NCI-H1694 (cell line): ENCODE measurements at regions not wholly inside any gene's neighbourhood (a gene's known extent, or its start where the extent isn't known, plus 50 kb on each side); places are given as distances from the start of the nearest gene placed in this dataset.
A peak's percentile ranks its signal among the peaks of the same experiment; 100 is the strongest.

Experiments
- DNase-seq: peaks from one replicate; lab custom pipeline; 2025; lab: John Stamatoyannopoulos, UW

DNA sequence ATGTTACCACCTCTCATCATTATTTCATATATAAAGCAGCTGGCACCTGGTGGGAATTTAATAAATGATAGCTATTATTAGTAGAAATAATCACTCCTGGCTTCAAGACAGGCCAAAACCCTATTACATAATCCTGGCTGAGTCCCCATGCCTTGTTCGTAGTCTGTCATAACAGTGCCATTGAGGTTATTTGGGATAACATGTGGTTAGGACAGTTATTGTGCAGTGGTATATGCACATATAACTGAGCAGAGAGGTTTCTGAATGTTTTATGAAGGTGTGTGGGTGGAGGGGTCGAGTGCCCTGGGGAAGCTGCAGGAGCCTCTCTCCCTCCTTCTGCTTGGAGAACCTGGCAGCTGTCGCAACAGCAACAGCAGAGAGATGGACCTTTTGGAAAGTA lies 162.4 kb upstream of the NABP1 start:
- DNase-seq, result no peak

DNA sequence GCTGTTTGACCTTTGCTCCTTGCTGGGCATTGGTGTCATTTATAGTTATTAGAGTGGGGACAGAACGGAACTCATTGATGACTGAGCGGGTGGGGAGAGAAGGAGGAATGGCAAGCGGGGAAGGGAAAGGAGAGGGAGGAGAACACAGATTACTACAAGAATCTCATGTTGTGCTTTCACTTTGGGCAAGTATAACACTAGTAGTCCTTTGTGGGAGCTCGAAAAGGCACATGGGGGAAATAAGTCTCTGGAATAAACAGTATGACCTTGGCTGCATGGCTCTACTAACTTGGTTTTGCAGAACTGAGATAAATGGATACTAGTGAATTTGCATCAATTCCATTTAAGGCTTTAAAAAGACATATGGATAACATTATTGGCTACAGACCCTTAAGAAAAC lies 161.7 kb upstream of the NABP1 start:
- no peak for DNase-seq

DNA sequence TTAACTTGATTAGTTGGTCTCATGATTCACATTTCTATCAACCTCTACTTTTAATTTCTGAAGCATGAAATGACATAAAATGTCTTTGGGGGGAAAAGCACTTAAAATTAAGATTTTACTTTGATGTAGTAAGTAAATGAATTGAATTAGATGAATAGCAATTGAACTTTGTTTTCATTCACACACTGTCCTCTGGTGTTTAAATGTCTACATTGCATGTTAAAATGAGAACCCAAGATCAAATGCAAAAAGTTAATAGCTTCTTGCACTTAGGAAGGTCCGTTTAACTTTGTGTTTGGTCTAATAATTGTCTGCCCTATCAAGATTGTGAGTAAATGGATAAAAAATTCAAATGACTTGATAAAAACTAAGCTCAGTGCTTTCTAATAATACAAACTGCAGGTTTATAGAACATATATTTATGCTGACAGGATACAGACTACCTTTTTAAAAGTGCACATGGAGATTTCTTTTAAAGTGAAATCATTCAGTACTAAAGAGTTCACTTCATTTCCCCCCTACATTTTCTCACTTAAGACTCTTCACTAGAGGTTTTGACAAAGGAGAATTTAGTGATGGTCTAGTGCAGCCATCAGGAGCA lies 156.2 kb upstream of the NABP1 start:
- peak; percentile 10 for DNase-seq

DNA sequence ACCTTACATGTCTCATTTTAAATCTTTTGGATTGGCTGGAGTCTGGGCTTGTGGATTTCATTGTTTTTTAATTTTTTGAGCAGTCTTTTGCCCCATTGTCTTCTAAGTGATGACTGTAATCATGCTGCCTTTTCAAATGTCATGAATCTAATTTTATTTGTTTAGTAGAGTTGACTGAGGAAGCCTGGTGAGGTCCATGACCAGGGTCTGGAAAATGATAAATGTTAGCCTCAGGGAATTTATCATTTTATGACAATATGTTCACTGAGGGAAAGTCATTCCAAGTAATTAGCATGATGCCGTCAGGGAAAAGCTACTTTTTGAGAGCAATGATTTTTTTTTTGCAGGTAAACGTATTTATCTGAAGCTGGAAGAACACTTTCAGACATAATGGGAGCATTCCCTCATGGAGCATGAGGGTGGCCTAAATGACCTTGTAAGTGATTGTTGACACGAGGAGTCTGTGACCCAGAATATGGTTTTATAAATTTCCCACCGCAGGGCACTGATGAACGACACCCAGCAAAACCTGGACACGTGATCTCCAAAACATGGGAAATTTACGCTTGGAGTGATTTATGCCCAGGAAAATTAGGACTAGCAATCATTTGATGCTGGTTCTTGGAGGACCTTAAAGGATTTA lies 155.3 kb upstream of the NABP1 start:
- DNase-seq, result no peak

DNA sequence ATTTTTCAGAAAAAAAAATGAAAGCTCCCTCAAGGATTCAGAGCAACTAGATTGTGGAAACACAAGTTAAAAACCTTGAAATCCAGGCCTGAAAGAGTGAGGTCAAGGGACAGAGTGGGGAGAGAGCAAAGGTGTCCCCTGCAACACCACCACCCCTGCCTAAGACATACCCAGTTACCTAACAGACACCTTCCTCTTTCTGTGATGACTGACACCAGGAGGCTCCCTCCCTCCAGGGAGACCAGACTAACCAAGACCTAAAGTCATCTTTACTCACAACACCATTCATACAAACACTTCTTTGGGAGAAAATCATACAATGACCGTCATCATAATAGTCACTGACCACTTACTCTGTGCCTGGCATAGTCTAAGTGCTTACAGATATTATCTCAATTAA lies 151.8 kb upstream of the NABP1 start:
- DNase-seq, result no peak

DNA sequence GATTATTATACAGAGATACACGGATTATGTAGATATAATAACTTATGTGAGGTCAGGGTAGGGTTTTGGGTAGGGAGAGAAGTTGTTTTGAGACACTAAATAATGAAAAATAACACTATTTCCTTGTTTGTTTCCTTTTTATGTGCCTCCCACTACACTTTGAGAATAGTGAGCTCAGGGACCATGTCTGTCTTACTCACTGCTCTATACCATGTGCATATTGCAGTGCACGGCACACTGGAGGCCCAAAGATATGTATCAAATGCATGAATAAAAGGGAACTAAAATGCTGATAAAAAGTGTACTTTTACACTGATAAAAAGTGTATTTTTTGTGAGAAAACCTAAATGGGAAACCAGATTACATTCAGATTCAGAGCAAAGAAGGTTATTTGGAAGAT lies 151.4 kb upstream of the NABP1 start:
- no peak for DNase-seq

DNA sequence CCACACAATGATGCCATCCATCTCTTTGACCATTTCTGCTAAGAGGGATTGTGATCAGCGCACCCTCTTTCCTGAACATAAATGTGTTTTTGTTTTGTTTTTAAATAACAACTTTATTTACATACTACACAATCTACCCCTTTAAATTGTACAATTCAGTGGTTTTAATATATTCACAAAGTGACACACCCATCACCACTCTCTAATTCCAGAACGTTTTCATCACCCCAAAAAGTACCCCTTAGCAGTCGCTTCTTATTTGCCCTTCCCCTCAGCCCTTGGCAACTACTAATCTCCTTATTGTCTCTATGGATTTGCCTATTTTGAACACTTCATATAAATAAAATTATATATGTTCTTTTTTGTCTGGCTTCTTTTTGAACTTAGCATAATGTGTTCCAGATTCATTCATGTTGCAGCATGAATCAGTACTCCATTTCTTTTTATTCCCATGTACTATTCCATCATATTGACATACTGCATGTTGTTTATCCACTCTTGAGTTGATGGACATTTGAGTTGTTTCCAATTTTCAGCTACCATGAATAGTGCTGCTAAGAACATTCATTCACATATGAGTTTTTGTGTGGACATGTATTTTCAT lies 150.9 kb upstream of the NABP1 start:
- DNase-seq, result no peak

DNA sequence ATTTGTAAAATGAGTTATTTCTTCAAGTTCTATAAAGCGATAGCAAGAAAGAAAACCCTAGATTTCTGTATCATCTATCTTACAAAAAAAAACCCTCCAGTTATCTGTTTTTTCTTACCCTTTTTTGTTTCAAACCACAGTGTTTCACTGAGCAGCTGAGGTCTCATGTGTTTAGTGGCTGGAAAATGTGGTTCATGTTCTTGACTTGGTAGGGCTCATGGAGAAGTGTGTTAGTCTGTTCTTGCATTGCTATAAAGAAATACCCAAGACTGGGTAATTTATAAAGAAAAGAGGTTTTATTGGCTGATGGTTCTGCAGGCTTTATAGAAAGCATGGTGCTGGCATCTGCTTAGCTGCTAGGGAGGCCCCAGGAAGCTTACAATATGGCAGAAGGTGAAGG lies 147.3 kb upstream of the NABP1 start:
- DNase-seq, result no peak

DNA sequence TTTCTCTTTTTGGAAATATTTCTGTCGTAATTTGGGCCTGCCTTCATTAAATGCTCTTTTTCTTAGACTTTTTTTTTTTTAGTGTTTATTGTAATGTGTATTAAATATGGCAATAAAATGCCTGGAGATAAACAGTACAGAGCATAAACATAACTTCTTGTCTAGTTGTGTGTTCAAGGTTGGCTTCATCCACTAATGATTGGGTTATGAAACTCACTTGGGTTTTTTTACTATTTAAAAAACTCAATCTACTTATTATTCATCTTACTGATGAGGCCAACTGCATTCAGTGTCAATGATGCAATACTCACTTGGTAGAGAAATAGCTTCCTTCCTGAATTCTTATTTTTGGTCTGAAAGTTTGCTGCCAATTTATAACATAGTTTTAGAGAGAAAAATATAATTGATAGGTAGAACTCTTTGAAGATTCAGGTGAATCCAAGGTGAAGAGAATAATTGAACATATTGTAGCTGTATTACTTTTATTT lies 144.2 kb upstream of the NABP1 start:
- DNase-seq, result no peak

DNA sequence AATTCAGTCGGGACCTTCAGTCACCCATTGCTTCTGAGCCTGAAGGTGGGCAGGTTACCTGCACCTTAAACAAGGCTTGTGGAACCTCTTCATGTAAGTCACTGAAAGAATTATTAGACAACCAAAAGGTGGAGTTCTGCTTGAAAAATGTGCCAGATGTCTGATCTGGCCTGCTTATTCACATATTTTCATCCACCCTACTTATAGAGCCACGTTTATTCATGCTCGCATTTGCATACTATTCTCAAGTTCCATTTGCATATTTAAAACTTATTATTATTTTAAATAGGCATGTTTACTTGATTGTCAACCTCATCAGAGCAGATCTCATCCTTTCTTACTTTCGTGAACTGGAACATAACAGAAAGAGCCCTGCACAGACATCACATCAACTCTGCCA lies 140.0 kb upstream of the NABP1 start:
- no peak for DNase-seq

DNA sequence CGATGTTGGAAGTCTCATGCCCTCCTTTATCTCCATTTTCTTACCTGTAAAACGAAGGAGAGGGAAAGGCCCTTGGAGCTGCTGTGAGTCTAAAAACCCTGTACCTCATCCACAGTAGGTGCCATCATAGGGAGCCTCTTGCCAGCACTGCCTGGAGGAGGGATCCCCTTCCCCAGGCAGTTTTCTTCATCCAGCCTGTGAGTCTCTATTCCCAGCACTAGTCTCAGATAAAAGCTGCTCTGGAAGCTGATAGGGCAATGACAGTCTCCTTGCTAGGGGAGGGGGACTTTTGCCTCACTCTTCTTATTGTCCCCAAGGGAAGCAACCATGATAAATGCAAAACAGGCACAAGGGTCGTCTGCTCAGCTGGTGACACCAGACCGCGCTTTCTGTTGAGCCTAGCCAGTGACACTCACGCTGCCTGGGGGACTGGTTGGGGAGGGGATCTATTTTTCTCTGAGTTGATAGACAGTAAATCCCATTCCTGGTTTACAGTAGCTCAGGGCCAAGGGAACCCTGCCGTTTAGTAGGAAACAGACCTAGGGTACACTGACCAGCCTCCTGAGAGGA lies 139.5 kb upstream of the NABP1 start:
- no peak for DNase-seq

DNA sequence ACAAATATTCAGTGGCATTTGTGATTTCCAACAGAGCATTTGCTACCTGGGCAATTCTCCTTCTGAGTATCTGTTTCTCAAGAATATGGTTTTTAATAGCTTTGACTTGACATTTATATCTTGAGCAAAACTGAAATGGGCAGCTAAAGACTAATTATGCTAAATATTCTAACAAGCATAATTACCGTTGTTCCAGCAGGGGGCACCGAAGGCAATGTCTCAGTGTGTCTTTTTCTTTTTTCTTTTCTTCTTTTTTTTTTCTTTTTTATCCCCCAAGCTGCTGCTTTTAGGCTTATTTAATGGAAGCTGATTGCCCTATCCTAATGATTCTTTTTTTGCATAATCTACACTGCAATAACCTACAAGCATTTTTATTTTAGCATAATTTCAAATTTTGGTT lies 138.9 kb upstream of the NABP1 start:
- DNase-seq, result peak; percentile 46

DNA sequence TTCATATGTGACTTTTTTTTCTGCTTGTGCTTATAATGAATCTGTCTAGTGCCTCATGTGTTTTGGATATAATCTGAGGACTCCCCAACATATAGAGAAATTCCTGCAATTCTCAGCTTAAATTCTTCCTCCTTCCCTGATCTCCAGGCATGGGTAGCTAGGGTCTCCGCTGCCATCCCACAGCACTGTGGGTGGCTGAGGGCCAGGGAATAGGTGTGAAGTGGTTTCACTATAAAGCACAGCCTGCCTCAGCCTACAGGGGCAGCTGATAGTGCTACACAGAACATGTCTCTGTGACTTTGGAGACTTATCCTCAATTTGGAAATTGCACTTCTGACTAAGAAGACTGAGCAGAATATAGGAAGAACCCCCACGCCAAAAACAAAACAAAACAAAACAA lies 137.3 kb upstream of the NABP1 start:
- DNase-seq, result no peak

DNA sequence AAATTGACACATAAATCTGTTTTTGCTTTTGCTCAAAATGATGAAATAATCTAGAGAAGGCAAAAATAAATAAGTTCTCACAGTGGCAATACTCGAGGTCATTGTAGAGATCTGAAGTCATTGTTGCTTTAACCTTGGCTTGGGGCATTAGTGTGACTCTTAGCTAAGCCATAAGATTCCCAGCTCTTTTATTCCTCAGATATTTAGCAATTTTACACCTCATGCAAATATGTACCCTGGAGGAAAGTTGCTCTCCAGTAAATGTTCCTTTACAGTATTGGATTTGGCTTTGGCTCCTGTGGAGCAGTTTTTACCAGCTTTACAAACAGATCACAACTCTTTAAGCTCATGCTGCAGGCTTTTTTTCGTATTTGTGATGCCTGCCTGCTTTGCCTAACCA lies 134.2 kb upstream of the NABP1 start:
- DNase-seq, result no peak

DNA sequence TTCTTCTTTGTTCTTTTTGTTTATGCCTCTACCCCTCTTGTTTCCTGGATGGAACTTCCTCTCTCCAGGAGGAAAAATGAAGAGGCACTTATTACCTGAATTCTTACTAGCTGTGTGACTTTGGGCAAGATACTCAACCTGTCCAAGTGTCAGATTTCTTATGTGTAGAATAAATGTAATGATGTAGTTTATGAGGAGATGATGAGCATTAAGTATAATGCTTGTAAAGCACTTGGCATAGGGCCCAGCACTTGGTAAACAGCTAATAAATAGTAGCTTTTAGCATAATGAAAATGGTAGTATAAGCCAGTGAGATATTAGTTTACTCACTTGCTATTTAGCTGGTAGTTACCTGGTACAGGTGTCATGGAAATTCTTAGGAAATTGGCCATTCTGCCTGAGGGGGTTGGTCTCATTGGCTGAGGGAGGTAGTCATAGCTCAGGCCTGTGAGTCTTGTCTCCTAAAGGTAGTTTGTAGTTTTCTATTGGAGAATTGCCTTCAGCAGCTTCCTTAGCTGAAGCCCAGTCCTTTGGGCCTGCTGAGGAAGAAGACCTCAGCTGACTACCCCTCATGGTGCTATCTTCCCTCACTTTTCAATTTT lies 133.4 kb upstream of the NABP1 start:
- no peak for DNase-seq

DNA sequence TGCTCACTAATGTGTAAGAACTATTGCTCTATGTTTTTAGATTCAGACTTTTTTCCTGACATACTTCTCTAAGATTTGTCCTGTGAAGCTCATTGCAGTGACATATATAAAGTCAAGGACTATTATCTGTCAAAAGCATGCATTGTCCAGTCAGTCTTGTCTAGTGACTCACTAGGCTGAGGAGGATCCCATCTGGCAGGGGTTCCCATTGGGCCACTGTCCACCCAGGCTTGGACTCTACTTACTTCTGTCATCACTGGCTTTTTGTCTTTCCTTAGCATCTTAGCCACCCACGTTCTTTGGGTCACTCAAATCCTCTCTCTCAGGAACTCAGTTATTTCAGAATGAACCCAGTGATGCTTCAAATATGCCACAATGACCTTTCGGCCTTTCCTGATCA lies 132.6 kb upstream of the NABP1 start:
- no peak for DNase-seq

DNA sequence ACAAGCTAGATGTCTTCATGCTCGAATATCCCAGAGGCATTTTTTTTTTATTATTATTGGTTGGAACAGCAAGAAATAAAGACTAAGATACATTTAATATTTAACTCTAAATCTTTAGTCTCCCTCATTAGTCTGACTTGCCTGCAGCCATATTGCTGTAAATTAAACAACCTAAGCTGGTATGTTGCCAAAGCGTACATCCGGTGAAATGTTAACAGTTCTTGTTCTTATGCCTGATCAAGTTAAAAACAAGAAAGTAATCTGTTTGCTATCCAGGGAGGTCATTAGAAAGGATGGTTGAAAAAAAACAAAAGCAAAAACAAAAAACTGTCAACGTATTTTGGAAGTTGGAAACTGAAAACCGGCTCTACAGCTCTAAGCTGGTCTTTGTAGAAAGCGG lies 125.9 kb upstream of the NABP1 start:
- DNase-seq, result peak; percentile 12

DNA sequence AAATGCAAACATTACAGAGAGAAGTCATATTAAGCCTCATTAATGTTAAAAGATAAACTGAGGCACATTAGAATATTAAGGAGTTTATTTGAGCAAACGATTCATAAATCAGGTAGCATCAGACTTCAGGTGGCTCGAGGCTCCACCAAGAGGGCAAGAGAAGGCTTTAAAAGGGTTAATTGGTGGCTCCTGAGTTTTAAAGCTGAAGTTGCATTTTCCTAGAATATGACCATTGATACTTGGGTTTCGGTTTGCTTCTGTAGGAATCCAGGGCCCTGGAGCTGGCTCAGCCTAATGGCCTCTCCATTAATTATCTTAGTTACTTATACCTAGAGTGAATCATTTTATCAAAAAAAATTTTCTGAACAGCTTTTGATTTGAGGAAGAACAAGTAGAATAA lies 123.7 kb upstream of the NABP1 start:
- DNase-seq, result no peak

DNA sequence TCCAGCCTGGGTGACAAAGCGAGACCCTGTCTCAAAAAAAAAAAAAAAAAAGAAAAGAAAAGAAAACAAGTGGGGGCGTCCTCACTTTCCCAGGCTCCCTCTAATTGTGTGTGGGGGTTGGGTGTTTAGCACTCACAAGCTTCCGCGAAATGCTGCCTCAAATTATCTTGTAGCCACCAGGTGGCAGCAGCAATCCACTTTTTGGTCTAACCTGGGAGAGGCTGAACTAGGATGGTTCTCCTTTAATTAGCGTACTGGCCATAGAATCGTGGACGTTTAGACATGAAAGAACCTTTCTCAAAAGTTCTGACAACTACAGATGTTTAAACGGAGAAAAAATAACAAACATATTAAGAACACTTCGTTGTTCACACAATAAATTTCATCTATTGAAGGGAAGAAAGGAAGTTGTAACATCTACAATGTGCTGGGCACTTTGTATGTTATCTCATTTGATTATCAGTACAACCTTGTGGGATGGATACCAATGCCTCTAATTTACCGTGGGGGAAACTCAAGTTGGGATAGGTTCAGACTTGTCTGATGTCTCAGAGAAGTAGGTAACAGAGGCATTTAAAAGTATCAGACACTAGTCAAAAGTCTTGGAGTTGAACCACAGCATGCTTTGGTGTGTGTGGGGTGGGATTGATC lies 122.7 kb upstream of the NABP1 start:
- peak; percentile 85 for DNase-seq

DNA sequence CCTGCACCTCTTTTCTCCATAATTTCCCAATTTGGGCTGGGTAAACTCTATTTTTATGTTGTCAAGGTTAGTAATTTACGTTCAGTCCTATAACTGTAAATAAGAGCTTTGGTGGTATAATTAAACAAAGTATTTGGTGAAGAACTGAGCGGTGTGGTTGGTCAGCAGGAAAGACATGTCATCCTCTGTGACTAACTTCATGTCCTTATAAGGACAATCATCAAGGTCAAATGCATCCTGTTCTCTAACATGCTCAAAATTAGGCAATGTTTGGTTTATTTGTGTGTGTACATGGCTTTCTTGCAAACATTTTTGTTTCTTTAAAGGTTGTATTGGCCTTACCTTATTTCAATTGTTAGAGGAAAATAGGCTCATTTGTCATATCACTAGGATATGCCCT lies 121.5 kb upstream of the NABP1 start:
- no peak for DNase-seq

DNA sequence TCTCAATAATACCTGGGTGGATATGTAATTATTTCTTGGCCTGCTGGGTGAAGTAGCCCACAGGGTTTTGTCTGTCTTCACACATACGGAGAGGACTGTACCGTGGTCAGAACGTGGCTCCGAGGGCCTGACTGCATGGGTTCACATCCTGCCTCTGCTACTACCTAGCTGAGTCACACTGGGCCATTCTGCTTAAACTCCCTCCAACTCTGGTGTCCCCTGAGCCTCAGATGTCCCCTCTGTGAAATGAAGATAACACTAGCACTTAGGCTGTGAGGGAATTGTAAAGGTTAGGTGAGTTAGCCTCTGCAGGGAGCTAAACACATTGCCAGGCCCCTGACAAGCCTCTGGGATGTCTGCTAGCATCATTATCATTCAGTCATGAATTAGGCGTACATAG lies 120.1 kb upstream of the NABP1 start:
- no peak for DNase-seq

DNA sequence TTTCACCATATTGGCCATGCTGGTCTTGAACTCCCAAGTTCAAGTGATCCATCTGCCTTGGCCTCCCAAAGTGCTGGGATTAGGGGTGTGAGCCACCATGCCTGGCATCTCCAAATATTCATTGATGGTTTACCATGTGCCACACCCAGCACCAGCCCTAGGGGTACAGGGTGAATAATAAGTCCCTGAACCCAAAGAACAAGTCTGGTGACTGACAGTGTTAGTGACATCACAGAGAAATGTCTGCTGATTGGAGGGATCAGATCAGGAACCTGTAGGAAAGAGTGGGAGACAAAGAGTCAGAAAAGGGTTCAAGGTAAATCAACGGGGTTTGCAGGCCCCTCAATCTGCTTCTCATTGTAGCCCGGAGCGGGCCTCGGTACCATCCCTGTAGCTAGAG lies 118.4 kb upstream of the NABP1 start:
- no peak for DNase-seq
